ENCODE measurements at regions not wholly inside any gene's neighbourhood (a gene's known extent, or its start where the extent isn't known, plus 50 kb on each side); places are given as distances from the start of the nearest gene placed in this dataset.

GRCh38 chr10:131490991-131491594 lies 179.6 kb upstream of the TCERG1L start:
- DNase-seq: no peak

DNA sequence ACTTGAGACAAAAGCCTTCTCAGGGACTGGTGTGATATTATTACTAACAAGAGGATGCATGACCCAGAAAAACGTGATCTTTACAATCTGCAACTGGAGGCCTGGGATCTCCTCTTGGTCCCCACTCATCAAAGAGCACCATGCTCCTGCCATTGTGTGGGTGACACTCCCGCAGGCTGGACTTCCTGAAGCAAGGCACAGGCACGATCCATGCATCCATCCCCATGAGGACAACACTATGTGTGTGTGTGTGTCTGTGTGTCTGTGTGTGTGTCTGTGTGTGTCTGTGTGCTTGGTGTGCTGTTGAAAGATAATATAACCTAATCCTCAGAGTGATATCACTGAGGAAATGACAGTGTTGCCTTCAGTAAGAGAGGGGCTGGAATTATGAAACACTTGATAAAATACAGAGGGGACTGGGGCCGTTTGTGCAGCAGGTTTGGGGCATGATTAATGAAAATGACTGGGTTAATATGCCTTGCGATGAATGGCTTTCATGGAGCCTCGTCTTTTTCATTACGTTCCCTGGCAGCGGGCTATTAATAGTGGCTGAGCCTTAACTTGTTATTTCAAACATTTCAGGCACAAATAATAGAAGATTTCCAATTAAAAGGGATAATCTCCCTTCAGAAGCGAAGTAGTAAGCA lies 180.8 kb upstream of the TCERG1L start:
- DNase-seq: no peak

- no peak for DNase-seq
These were observed 181.9 kb upstream of the TCERG1L start for GRCh38 chr10:131493432-131493831.

DNA sequence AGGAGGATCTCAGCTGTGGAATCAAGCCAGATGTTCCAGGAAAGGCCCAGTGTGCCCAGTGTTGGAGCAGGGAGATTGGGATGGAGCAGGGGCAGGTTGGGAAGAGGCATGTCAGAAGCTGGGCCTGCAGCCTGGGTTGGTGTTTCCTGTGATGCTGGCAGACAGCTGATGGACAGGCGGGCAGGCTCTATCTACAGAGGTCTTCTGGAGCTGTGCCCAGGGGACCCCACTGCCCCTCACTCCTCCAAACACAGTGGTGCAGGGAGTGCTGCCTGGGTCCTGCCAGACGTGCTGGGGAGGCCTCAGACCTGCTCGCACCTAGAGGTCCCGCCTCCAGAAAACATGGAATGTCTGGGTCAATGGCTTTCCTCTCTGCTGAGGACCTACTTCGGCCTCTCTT lies 182.9 kb upstream of the TCERG1L start:
- no peak for DNase-seq

DNA sequence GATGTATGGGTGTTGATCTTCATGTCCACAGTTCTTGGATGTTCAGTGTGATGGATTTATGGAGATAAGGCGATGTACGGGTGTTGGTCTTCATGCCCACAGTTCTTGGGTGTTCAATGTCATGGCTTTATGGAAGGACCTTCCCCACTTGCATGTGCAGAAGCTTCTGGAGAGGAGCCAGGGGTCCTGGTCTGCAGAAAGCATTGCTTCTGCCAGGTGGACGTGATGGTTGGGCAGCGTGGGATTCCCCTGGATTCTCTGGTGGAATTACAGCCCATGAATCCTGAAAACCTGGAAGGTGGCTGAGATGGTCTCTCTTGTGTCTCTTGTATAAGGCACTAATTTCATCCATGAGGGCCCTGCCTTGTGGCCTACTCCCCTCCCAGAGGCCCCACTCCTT lies 183.7 kb upstream of the TCERG1L start:
- no peak for DNase-seq

DNA sequence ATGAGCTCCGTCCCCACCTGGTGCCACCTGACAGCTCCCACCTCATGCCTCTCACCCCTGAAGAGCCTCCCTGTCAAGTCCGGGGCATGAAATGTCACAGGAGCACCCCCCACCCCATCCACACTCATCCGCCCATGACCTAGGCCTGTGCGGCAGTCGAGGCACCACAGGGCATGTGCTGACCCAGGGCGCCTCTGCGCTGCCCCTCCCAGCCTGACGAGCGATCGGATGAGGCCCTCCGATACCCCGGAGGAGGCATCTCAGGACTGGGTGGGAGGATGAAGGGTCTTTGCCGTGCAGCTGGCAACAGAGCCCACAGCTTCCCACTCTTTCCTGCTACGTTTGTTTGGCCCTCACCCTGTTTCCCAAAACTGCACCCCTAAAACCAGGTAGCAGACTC lies 184.4 kb upstream of the TCERG1L start:
- no peak for DNase-seq

- DNase-seq: no peak
These were observed 185.0 kb upstream of the TCERG1L start for GRCh38 chr10:131496351-131497052.

DNA sequence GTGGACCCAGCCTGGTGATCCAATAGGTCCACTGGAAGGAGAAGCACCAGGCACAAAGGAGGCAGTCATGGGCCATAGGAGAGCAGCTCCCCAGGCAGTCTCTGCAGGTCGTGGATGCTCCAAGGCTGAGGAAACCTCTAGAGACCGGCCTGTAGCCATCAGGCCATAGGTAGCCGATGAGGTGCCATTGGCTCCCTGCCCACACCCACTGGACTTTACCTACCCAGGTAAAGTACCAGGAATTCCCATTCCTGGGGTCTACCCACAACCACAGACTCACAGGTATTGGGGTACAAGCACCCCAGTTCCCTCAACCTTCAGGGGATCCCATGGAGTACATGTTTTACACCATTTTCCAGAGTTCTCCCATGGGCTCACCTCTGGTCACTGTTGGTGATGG lies 188.0 kb upstream of the TCERG1L start:
- no peak for DNase-seq

GRCh38 chr10:131500181-131500580 lies 188.7 kb upstream of the TCERG1L start:
- no peak for DNase-seq

GRCh38 chr10:131500892-131501291 lies 189.4 kb upstream of the TCERG1L start:
- DNase-seq: no peak

DNA sequence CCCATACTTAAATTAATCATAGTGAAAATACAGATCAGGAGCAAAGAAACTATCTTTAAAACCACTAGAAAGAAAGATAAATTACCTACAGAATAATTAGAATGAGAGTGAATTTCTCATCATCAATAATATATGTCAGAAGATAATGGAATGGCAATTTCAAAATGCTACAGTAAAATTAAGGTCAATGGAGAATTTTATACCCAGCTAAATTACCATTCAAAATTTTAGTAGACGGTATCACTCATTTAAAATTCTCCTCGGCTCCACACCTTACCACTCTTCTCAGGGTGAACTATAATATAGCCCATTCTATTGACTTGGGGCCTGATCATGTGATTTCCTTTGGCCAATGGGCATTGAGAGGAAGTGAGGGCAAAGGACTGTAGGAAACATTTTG lies 192.5 kb upstream of the TCERG1L start:
- DNase-seq: no peak

- no peak for DNase-seq
These were observed 199.9 kb upstream of the TCERG1L start for GRCh38 chr10:131511391-131511790.

DNA sequence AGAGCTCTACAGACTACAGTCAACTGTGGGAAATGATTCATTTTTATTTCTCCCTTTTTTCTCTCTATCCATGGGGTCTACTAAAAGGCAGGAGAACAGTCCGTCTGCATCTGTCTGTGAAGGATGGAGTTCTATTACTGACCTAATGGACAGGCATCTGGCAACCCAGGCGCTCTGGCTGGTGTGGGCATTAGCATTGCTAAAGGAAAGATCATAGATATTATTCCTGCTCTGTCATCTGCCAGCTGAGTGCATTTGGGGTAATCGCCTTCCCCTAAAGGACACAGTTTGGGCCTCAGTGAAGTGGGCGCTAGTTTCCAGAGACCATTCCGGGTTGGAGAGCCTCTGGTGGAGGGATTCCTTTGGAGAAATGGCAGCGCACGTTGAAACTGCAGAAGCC lies 201.3 kb upstream of the TCERG1L start:
- no peak for DNase-seq

DNA sequence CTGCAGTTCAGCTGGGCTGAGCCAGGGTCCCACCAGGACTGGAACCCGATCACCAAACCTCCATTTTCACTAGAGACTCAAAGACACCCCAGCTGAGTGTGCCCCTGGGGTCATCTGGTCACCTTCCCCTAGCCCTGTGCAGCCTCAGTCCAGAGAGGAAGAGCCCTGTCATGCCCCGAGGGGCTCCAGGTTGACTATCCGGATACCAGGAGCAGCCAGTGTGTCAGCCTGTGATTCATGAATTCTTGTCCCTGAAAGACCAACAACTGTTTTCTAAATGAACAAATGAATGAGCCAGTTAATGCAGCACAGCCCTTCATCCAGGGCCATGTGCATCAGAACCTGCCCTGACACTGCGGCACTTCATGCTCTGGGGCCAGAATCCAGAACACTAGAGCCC lies 201.9 kb upstream of the TCERG1L start:
- DNase-seq: no peak

- no peak for DNase-seq
These were observed 202.4 kb upstream of the TCERG1L start for GRCh38 chr10:131513901-131514300.

GRCh38 chr10:131514454-131514853 lies 202.9 kb upstream of the TCERG1L start:
- DNase-seq: no peak

DNA sequence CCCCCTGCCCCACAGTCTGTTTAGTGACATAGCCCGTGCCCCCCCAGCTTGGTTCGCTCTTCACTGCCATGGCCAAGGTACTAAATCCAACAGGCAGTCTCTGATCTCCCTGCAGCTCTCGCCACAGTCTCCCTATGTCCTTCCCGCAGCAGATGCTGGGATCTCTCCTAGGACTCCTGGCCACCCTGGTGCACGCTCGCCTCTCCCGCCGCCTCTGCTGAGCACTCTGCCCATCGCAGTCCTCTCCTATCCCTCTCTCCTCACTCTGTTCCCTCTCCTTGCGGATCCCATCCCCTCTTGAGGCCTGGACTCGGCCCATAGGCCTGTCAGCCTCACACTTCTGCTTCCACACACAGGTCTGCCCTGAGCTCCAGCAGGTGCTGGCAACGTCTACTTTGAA lies 204.8 kb upstream of the TCERG1L start:
- DNase-seq: no peak

- DNase-seq: no peak
These were observed 206.3 kb upstream of the TCERG1L start for GRCh38 chr10:131517781-131518180.

- no peak for DNase-seq
These were observed 208.4 kb upstream of the TCERG1L start for GRCh38 chr10:131519723-131520605.

- no peak for DNase-seq
These were observed 220.0 kb upstream of the TCERG1L start for GRCh38 chr10:131531265-131532190.

DNA sequence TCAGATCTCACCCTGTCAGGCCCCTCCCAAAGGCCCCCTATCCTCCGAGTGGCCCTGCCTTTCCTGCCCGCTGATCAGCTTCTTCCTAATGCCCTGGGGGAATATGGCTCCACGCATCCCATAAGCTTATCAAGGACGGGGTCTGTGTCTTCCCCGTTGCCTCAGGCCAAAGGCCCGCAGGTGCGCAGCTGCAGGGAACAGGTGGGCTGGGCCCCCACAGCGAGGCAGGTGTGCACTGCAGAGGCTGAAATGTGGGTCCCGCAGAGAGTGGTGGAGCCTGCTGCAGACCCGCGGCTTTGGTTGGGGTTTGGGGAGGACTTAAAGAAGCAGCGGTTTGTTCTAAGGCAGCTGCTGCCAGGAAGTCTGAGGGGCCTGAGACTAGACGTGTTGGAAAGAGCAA lies 220.8 kb upstream of the TCERG1L start:
- DNase-seq: no peak

- DNase-seq: no peak
These were observed 221.3 kb upstream of the TCERG1L start for GRCh38 chr10:131532745-131533341.
